Heart right ventricle (tissue), 16 donors: ENCODE measurements at regions not wholly inside any gene's neighbourhood (a gene's known extent, or its start where the extent isn't known, plus 50 kb on each side); places are given as distances from the start of the nearest gene placed in this dataset.
"Not testable (repeated sequence)": the region's sequence is repeated elsewhere in the genome, so short reads cannot be mapped to it uniquely, and the experiment has no call there.

Experiments used
- ATAC-seq, 8 donors: fragments of 200-7000 bp; cut with Tn5 transposase; one replicate each; pipeline ENCODE4 v1.9.1; 2020; ENCODE audit warnings: mild to moderate bottlenecking in 8 of 8, moderate library complexity in 8 of 8, moderate number of reproducible peaks in 1 of 8
- DNase-seq, 2 donors: peaks; one replicate each; pipeline ENCODE4 v3.0.0-alpha.2; 2020
- H3K27ac ChIP-seq, 10 donors: fragments of 200-600 bp; sonication (generic) in 2 of 10; one replicate each; pipeline versions ENCODE4 v1.5.0 to v1.8.0; 2020 to 2022; ENCODE audit warnings: mild to moderate bottlenecking in 3 of 10
- H3K27me3 ChIP-seq, 7 donors: fragments of 200-600 bp; one replicate each; pipeline ENCODE4 v1.8.0; 2021 to 2022; ENCODE audit warnings: mild to moderate bottlenecking in 2 of 7
- H3K36me3 ChIP-seq, 9 donors: fragments of 200-600 bp; sonication (generic) in 1 of 9; one replicate each; pipeline versions ENCODE4 v1.5.0 to v1.8.0; 2020 to 2022; ENCODE audit warnings: mild to moderate bottlenecking in 2 of 9
- H3K4me1 ChIP-seq, 9 donors: fragments of 200-600 bp; sonication (generic) in 1 of 9; one replicate each; pipeline versions ENCODE4 v1.5.0 to v1.8.0; 2020 to 2022; ENCODE audit warnings: mild to moderate bottlenecking in 4 of 9
- H3K4me3 ChIP-seq, 10 donors: fragments of 200-600 bp; sonication (generic) in 2 of 10; one replicate each; pipeline versions ENCODE4 v1.5.0 to v1.8.0; 2020 to 2022; ENCODE audit warnings: mild to moderate bottlenecking in 7 of 10, moderate library complexity in 2 of 10
- H3K9me3 ChIP-seq, 11 donors: fragments of 200-600 bp in 10 of 11; sonication (generic) in 2 of 11; one replicate each; pipeline versions ENCODE4 v1.5.0 to v1.8.0; 2013 to 2022; ENCODE audit warnings: mild to moderate bottlenecking in 2 of 11, control low read depth in 1 of 11, moderate library complexity in 1 of 11
- CTCF ChIP-seq, 9 donors: fragments of 200-600 bp; sonication (generic) in 2 of 9; IDR thresholded peaks; one replicate each; pipeline versions ENCODE4 v1.5.0 to v1.8.0; 2021 to 2022; ENCODE audit warnings: antibody characterized with exemption in 9 of 9, mild to moderate bottlenecking in 5 of 9, moderate library complexity in 1 of 9
- WGBS, 2 donors: extraction: QIAGEN DNeasy Blood & Tissue Kit; methylation state at CpG; one replicate each; pipeline ENCODE4 v1.1.7; 2013; ENCODE audit warnings: inconsistent platforms in 1 of 2; 5-methylcytosine and 5-hydroxymethylcytosine counted together
- intact Hi-C, 10 donors: fragments of 100-400 bp; cut with DNase I; formaldehyde crosslinking; loops; one replicate each; pipeline versions ENCODE4 v1.11.1 to v1.14.2; 2022
- donor health status: Arrhythmogenic right ventricular cardiomyopathy.
- donor health status: ischemic (EF 13 %, LVEDD 7.1; RV severe dilation, severe dysfunction).
- donor health status: healthy with polysubstance abuse.
- donor health status: DM: no; HTN: yes; CAD: no.
- donor health status: DM: no; HTN: no; CAD: no.
- donor health status: ischemic (EF 25% LVEDD 6.9; RV normal size, moderate dysfunction).
- donor health status: ischemic (EF 25% LVEDD 5.7; RV mildly dilated, moderate dysfunction).
- donor health status: healthy.
- donor health status: DM: yes; HTN: yes; CAD: no.
- donor health status: Ischemic cardiomyopathy.
- donor health status: ischemic (EF 35%, LVEDD 5.7; RV mildly dilated, moderate dysfunction).
- donor health status: nonischemic (EF 11% LVEDD 7.7; RV severe dilation, severe dysfunction).
- donor health status: DM: yes; HTN: yes; CAD: no.
- donor health status: PGD.
- donor health status: ischemic (EF 29% LVEDD 5.4; RV normal size, mild dysfunction).
- donor health status: nonischemic (EF 23%, LVEDD 6.1; RV moderate dilation, normal function).

- Histone ChIP-seq H3K27me3 (no peaks in the 10 kb centered on the region), H3K9me3 (peaks cover 0 to 11% (median 0%) of the 10 kb centered on the region in 11 donors), H3K36me3 (no peaks in the 10 kb centered on the region), H3K27ac (no peak overlapping the region), H3K4me3 (no peak overlapping the region), H3K4me1 (peaks cover 0 to 4% (median 0%) of the 10 kb centered on the region in 9 donors)
- no peak for DNase-seq
- intact Hi-C loops, result no loop called here
- no peak for TF ChIP-seq CTCF (IDR thresholded peaks at IDR 0.05)
- WGBS, 2 donors, result 32 to 44% methylated on average over 7 of the region's 7 CpGs
- no peak for ATAC-seq
Observed at GRCh38 chr16:26614237-26614841, 452.4 kb upstream of the C16orf82 start.

DNA sequence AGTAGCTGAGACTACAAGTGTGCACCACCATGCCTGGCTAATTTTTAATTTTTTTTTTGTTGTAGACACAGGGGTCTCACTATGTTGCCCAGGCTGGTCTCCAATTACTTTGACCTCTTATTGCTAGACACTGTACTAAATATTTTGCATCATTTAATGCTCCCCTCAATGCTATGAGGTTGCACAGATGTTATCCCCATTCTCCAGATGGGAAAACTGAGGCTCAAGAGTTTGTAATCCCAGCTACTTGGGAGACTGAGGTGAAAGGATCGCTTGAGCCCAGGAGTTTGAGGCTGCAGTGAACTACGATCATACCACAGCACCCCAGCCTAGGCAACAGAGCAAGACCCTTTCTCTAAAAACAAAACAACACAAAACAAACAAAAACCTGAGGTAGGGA is 443.3 kb upstream of the C16orf82 start:
- Histone ChIP-seq H3K27me3 (peaks cover 0 to 4% (median 0%) of the 10 kb centered on the region in 7 donors), H3K4me1 (no peaks in the 10 kb centered on the region), H3K9me3 (peaks cover 0 to 16% (median 0%) of the 10 kb centered on the region in 11 donors), H3K4me3 (no peak overlapping the region), H3K36me3 (no peaks in the 10 kb centered on the region), H3K27ac (no peak overlapping the region)
- intact Hi-C loops, result no loop called here
- no peak for TF ChIP-seq CTCF (IDR thresholded peaks at IDR 0.05)
- DNase-seq (no peak), ATAC-seq (no peak)
- WGBS, 2 donors, result 77 to 81% methylated on average over 2 of the region's 2 CpGs

DNA sequence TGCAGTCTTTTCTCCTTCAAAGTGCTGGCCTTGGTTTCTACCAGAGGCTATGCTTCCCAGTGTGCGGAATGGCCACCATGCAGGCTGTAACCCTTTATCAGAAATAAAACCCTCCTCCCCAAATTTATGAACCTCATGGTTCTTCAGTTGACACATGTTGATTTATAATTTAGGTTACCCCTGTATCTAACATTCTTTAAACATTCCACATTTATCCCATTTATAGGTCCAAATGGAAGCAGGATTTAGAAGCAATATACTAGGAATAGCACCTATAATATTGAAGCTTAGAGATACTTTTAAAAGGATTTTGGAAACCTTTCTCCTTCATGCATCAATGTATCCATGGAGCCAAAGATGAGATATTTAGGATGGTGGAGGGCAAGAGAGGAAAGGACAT is 438.8 kb upstream of the C16orf82 start:
- Histone ChIP-seq H3K4me1 (no peaks in the 10 kb centered on the region), H3K9me3 (peaks cover 0 to 26% (median 0%) of the 10 kb centered on the region in 11 donors), H3K36me3 (no peaks in the 10 kb centered on the region), H3K4me3 (no peak overlapping the region), H3K27ac (no peak overlapping the region), H3K27me3 (peaks cover 0 to under 1% (median 0%) of the 10 kb centered on the region in 7 donors)
- WGBS, 2 donors, result 93 to 97% methylated on average over 1 of the region's 1 CpG
- intact Hi-C loops, result no loop called here
- TF ChIP-seq CTCF (IDR thresholded peaks at IDR 0.05), result no peak
- no peak for DNase-seq
- ATAC-seq, result no peak

DNA sequence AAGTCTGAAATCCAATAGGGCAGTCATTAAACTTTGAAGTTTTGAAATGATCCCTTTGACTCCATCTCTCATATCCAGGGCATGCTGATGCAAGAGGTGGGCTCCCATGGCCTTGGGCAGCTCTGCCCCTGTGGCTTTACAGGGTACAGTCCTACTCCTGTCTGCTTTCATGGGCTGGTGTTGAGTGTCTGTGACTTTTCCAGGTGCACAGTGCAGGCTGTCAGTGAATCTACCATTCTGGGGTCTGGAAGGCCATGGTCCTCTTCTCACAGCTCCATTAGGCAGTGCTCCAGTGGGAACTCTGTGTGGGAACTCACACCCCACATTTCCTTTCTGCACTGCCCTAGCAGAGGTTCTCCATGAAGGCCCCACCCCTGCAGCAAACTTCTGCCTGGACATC is 435.4 kb upstream of the C16orf82 start:
- H3K36me3 ChIP-seq, ATAC-seq, H3K27me3 ChIP-seq, H3K4me1 ChIP-seq, DNase-seq, H3K27ac ChIP-seq, H3K4me3 ChIP-seq: not testable (repeated sequence)
- intact Hi-C loops, result loop anchor here in 2 of 10 donors (10.0 kb wide), 2 partner anchors 57 to 107 kb away; no protein-coding TSS in a partner anchor
- peaks cover 0 to 36% (median 10%) of the 10 kb centered on the region in 11 donors for H3K9me3 ChIP-seq

DNA sequence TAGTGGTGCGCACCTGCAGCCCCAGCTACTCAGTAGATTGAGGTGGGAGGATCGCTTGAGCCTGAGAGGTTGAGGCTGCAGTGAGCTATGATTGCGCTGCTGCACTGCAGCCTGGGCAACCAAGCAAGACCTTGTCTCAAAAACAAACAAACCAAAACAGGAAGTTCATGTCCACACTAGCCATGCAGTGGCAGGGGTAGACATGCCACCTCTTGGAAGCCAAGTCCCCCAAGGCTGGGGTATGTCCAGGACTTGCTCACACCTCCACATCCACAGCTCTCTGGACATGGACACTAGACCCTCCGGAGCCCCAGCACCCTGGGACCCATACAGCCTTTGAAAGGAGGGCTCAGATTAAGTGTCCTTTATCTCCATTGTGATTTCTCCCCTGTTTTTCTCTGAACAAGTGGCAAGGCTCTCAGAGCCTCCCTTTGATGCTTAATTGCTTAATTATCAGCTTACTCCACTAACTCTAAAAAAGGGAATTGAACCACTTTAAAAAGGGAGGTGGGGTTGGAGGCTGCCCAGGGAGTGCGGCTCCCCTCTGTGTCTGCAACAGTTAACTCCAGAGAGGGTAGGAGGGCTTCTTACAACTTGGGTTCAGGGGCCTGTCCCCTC is 424.6 kb upstream of the C16orf82 start:
- H3K4me3 ChIP-seq, result no peak overlapping the region
- DNase-seq (no peak), ATAC-seq (no peak)
- peaks cover 0 to 9% (median 0%) of the 10 kb centered on the region in 7 donors for H3K27me3 ChIP-seq
- TF ChIP-seq CTCF (IDR thresholded peaks at IDR 0.05), result no peak
- H3K27ac ChIP-seq, result no peak overlapping the region
- intact Hi-C loops, result no loop called here
- H3K4me1 ChIP-seq, result no peaks in the 10 kb centered on the region
- H3K36me3 ChIP-seq, result no peaks in the 10 kb centered on the region
- 78% methylated on average over 5 of the region's 5 CpGs for WGBS, 2 donors
- no peaks in the 10 kb centered on the region for H3K9me3 ChIP-seq
